Lower leg skin (tissue), 3 donors: ENCODE measurements at regions not wholly inside any gene's neighbourhood (a gene's known extent, or its start where the extent isn't known, plus 50 kb on each side); places are given as distances from the start of the nearest gene placed in this dataset.

Experiments used
- POLR2A ChIP-seq, 2 donors: fragments of 450-650 bp; IDR thresholded peaks; one replicate each; pipeline ENCODE4 v1.6.1; 2016 to 2017; ENCODE audit warnings: antibody characterized with exemption in 2 of 2, mild to moderate bottlenecking in 1 of 2, moderate library complexity in 1 of 2
- TF ChIP-seq, protein P1 (sequence below), 3 donors: fragments of 450-650 bp; IDR thresholded peaks; one replicate each; pipeline ENCODE4 v1.5.1; 2016; ENCODE audit warnings: antibody characterized with exemption in 3 of 3, mild to moderate bottlenecking in 3 of 3, moderate library complexity in 2 of 3

DNA sequence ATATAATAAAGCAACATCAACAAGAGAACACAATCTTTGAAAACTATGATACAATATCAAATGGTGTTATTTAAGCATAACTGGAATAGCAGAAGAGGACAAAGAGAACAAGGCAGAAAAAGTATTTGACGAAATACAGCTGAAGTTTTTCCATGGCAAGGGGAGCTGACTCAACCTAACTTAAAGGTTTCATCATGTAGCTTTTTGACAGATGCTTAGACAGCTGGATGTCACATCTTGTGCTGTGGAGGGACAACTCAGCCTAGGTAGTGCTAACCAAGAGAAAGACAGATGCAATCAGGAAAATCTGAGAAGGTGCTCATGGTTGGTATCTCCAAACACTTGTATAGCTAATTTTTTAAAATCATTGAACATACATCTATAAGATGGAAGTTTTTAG is 208.2 kb downstream of the TFEC start:
- TF ChIP-seq, protein P1, sequence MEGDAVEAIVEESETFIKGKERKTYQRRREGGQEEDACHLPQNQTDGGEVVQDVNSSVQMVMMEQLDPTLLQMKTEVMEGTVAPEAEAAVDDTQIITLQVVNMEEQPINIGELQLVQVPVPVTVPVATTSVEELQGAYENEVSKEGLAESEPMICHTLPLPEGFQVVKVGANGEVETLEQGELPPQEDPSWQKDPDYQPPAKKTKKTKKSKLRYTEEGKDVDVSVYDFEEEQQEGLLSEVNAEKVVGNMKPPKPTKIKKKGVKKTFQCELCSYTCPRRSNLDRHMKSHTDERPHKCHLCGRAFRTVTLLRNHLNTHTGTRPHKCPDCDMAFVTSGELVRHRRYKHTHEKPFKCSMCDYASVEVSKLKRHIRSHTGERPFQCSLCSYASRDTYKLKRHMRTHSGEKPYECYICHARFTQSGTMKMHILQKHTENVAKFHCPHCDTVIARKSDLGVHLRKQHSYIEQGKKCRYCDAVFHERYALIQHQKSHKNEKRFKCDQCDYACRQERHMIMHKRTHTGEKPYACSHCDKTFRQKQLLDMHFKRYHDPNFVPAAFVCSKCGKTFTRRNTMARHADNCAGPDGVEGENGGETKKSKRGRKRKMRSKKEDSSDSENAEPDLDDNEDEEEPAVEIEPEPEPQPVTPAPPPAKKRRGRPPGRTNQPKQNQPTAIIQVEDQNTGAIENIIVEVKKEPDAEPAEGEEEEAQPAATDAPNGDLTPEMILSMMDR (IDR thresholded peaks at IDR 0.05) = no peak
- no peak for TF ChIP-seq POLR2A (IDR thresholded peaks at IDR 0.05)
